ENCODE measurements at regions not wholly inside any gene's neighbourhood (a gene's known extent, or its start where the extent isn't known, plus 50 kb on each side); places are given as distances from the start of the nearest gene placed in this dataset.
A peak's percentile ranks its signal among the peaks of the same experiment; 100 is the strongest.

- H3K27me3 ChIP-seq (ENCODE audit: control insufficient read depth, insufficient read depth, low read length): no peaks in the 10 kb centered on the region
- DNase-seq: peak in 1 of 2 donors; percentile 26
- WGBS (ENCODE audit: insufficient coverage, low lambda C conversion rate): 66% methylated on average over 2 of the region's 3 CpGs
- H3K9me3 ChIP-seq (ENCODE audit: control insufficient read depth, low read depth, low read length): no peaks in the 10 kb centered on the region
- no peaks in the 10 kb centered on the region for H3K36me3 ChIP-seq (ENCODE audit: control insufficient read depth, insufficient read depth, low read length)
- H3K4me3 ChIP-seq (ENCODE audit: low read length): no peak overlapping the region
- no peak overlapping the region for H3K27ac ChIP-seq (ENCODE audit: low read length)
- H3K4me1 ChIP-seq (ENCODE audit: control insufficient read depth, insufficient read depth, low read length): no peaks in the 10 kb centered on the region
These were observed 733.9 kb upstream of the PHF14 start for GRCh38 chr7:10239695-10240345.

- no peak for DNase-seq
- H3K27ac ChIP-seq (ENCODE audit: low read length): no peak overlapping the region
- no peaks in the 10 kb centered on the region for H3K27me3 ChIP-seq (ENCODE audit: control insufficient read depth, insufficient read depth, low read length)
- H3K4me1 ChIP-seq (ENCODE audit: control insufficient read depth, insufficient read depth, low read length): no peaks in the 10 kb centered on the region
- no peaks in the 10 kb centered on the region for H3K36me3 ChIP-seq (ENCODE audit: control insufficient read depth, insufficient read depth, low read length)
- peaks cover 10% of the 10 kb centered on the region for H3K9me3 ChIP-seq (ENCODE audit: control insufficient read depth, low read depth, low read length)
- no peak overlapping the region for H3K4me3 ChIP-seq (ENCODE audit: low read length)
These were observed 728.3 kb upstream of the PHF14 start for GRCh38 chr7:10245406-10245805.

DNA sequence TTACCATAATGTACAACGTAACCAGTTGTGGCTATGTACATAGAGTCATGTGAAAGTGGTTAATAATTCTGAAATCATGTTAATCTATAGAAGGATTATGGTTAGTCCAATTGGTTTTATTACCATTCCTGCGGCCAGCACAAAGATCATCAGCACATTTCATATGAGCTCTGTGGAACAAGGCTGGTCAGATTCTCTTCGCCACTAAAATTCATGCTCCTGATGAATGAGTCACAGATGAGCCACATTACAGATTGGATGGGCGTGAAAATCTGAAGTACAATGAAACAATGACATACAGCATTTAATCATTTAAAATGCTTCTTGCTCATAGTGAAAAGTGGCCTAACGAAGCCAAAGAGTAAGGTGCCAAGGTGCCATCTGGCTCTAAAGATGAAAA lies 716.2 kb upstream of the PHF14 start:
- WGBS (ENCODE audit: insufficient coverage, low lambda C conversion rate): 75% methylated on average over 1 of the region's 5 CpGs
- Histone ChIP-seq H3K36me3 (ENCODE audit: control insufficient read depth, insufficient read depth, low read length) (no peaks in the 10 kb centered on the region), H3K9me3 (ENCODE audit: control insufficient read depth, low read depth, low read length) (no peaks in the 10 kb centered on the region), H3K27me3 (ENCODE audit: control insufficient read depth, insufficient read depth, low read length) (no peaks in the 10 kb centered on the region), H3K4me1 (ENCODE audit: control insufficient read depth, insufficient read depth, low read length) (no peaks in the 10 kb centered on the region), H3K27ac (ENCODE audit: low read length) (no peak overlapping the region), H3K4me3 (ENCODE audit: low read length) (no peak overlapping the region)
- no peak for DNase-seq

- no peak for DNase-seq
- no peaks in the 10 kb centered on the region for H3K9me3 ChIP-seq (ENCODE audit: control insufficient read depth, low read depth, low read length)
- H3K27ac ChIP-seq (ENCODE audit: low read length): no peak overlapping the region
- no peaks in the 10 kb centered on the region for H3K4me1 ChIP-seq (ENCODE audit: control insufficient read depth, insufficient read depth, low read length)
- WGBS (ENCODE audit: insufficient coverage, low lambda C conversion rate): 14% methylated on average over 1 of the region's 2 CpGs
- H3K27me3 ChIP-seq (ENCODE audit: control insufficient read depth, insufficient read depth, low read length): no peaks in the 10 kb centered on the region
- no peak overlapping the region for H3K4me3 ChIP-seq (ENCODE audit: low read length)
- H3K36me3 ChIP-seq (ENCODE audit: control insufficient read depth, insufficient read depth, low read length): no peaks in the 10 kb centered on the region
These were observed 706.7 kb upstream of the PHF14 start for GRCh38 chr7:10266976-10267375.

DNA sequence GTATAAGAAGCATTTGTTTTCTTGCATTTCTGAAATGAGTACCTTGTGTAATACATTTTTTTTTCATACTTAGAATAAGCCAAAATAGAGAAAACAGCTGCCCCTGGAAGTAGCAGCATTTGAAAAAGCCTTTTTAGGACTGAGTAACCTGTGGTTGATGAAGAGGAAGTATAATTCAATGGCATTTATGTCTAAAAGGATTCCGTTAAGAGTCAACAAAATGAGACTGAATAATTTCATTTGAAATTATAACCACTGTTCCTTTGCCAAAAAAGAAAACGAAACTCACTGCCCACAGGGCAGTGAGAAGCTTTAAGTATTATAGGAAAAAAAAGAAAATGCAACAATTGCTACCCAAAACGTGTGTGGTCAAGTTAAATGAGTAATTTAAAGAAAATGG lies 705.6 kb upstream of the PHF14 start:
- H3K9me3 ChIP-seq (ENCODE audit: control insufficient read depth, low read depth, low read length): no peaks in the 10 kb centered on the region
- H3K4me3 ChIP-seq (ENCODE audit: low read length): no peak overlapping the region
- DNase-seq: no peak
- H3K27ac ChIP-seq (ENCODE audit: low read length): no peak overlapping the region
- no peaks in the 10 kb centered on the region for H3K36me3 ChIP-seq (ENCODE audit: control insufficient read depth, insufficient read depth, low read length)
- H3K4me1 ChIP-seq (ENCODE audit: control insufficient read depth, insufficient read depth, low read length): no peaks in the 10 kb centered on the region
- WGBS (ENCODE audit: insufficient coverage, low lambda C conversion rate): 61% methylated on average over 3 of the region's 3 CpGs
- H3K27me3 ChIP-seq (ENCODE audit: control insufficient read depth, insufficient read depth, low read length): no peaks in the 10 kb centered on the region

DNA sequence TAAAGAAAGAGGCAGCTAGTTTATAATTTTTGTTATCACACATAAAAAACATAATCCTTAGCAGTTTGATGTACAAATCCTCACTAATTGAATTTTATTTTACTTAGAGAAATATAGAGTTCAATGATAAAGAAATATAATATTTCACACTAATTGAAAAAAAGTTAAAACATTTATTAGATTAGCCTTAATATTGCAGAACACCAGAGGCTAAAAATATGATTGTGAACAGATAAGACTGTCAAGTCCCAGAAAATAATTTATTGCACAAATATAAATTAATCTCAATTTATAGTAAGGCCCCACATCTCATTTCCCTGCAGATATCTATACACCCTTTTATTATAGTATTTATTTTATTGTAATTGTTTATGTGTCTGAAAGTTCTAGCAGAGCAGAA lies 690.8 kb upstream of the PHF14 start:
- no peaks in the 10 kb centered on the region for H3K27me3 ChIP-seq (ENCODE audit: control insufficient read depth, insufficient read depth, low read length)
- no peak overlapping the region for H3K4me3 ChIP-seq (ENCODE audit: low read length)
- no peaks in the 10 kb centered on the region for H3K36me3 ChIP-seq (ENCODE audit: control insufficient read depth, insufficient read depth, low read length)
- DNase-seq: no peak
- H3K27ac ChIP-seq (ENCODE audit: low read length): no peak overlapping the region
- no peaks in the 10 kb centered on the region for H3K4me1 ChIP-seq (ENCODE audit: control insufficient read depth, insufficient read depth, low read length)
- no peaks in the 10 kb centered on the region for H3K9me3 ChIP-seq (ENCODE audit: control insufficient read depth, low read depth, low read length)

GRCh38 chr7:10284001-10284400 lies 689.7 kb upstream of the PHF14 start:
- DNase-seq: no peak
- Histone ChIP-seq H3K27me3 (ENCODE audit: control insufficient read depth, insufficient read depth, low read length) (no peaks in the 10 kb centered on the region), H3K4me3 (ENCODE audit: low read length) (no peak overlapping the region), H3K36me3 (ENCODE audit: control insufficient read depth, insufficient read depth, low read length) (no peaks in the 10 kb centered on the region), H3K27ac (ENCODE audit: low read length) (no peak overlapping the region), H3K9me3 (ENCODE audit: control insufficient read depth, low read depth, low read length) (no peaks in the 10 kb centered on the region), H3K4me1 (ENCODE audit: control insufficient read depth, insufficient read depth, low read length) (no peaks in the 10 kb centered on the region)
- no CpG with 5 or more reads among the region's 1 CpG for WGBS (ENCODE audit: insufficient coverage, low lambda C conversion rate)

GRCh38 chr7:10299384-10299783 lies 674.3 kb upstream of the PHF14 start:
- Histone ChIP-seq H3K9me3 (ENCODE audit: control insufficient read depth, low read depth, low read length) (no peaks in the 10 kb centered on the region), H3K4me1 (ENCODE audit: control insufficient read depth, insufficient read depth, low read length) (no peaks in the 10 kb centered on the region), H3K4me3 (ENCODE audit: low read length) (no peak overlapping the region), H3K36me3 (ENCODE audit: control insufficient read depth, insufficient read depth, low read length) (no peaks in the 10 kb centered on the region), H3K27ac (ENCODE audit: low read length) (no peak overlapping the region), H3K27me3 (ENCODE audit: control insufficient read depth, insufficient read depth, low read length) (no peaks in the 10 kb centered on the region)
- no peak for DNase-seq
- WGBS (ENCODE audit: insufficient coverage, low lambda C conversion rate): 82% methylated on average over 3 of the region's 3 CpGs

DNA sequence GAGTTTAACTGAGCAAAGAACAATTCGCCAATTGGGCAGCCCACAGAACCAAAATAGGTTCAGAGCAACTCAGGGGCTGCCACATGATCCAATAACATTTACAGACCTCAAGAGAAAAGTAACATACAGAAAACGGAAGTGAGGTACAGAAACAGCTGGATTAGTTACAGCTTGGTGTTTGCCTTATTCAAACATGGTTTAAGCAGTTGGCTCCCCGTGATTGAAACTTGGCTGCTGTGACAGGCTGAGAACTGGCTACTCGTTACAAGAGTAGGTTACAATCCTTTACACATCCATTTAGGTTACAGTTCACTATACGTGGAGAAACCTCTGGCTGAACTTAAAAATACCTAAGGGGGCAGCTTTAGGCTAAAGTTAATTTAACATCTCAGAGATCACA lies 673.1 kb upstream of the PHF14 start:
- Histone ChIP-seq H3K4me3 (ENCODE audit: low read length) (no peak overlapping the region), H3K36me3 (ENCODE audit: control insufficient read depth, insufficient read depth, low read length) (no peaks in the 10 kb centered on the region), H3K4me1 (ENCODE audit: control insufficient read depth, insufficient read depth, low read length) (no peaks in the 10 kb centered on the region), H3K9me3 (ENCODE audit: control insufficient read depth, low read depth, low read length) (no peaks in the 10 kb centered on the region), H3K27ac (ENCODE audit: low read length) (no peak overlapping the region), H3K27me3 (ENCODE audit: control insufficient read depth, insufficient read depth, low read length) (no peaks in the 10 kb centered on the region)
- WGBS (ENCODE audit: insufficient coverage, low lambda C conversion rate): no CpG with 5 or more reads among the region's 5 CpGs
- DNase-seq: no peak

- DNase-seq: no peak
- Histone ChIP-seq H3K4me3 (ENCODE audit: low read length) (no peak overlapping the region), H3K27ac (ENCODE audit: low read length) (no peak overlapping the region)
These were observed 665.4 kb upstream of the PHF14 start for GRCh38 chr7:10308276-10308675.

GRCh38 chr7:10312942-10313341 lies 660.7 kb upstream of the PHF14 start:
- H3K4me3 ChIP-seq (ENCODE audit: low read length): no peak overlapping the region
- no peaks in the 10 kb centered on the region for H3K27me3 ChIP-seq (ENCODE audit: control insufficient read depth, insufficient read depth, low read length)
- H3K9me3 ChIP-seq (ENCODE audit: control insufficient read depth, low read depth, low read length): no peaks in the 10 kb centered on the region
- no peak overlapping the region for H3K27ac ChIP-seq (ENCODE audit: low read length)
- no peaks in the 10 kb centered on the region for H3K36me3 ChIP-seq (ENCODE audit: control insufficient read depth, insufficient read depth, low read length)
- no CpG with 5 or more reads among the region's 2 CpGs for WGBS (ENCODE audit: insufficient coverage, low lambda C conversion rate)
- H3K4me1 ChIP-seq (ENCODE audit: control insufficient read depth, insufficient read depth, low read length): no peaks in the 10 kb centered on the region
- no peak for DNase-seq

More at GRCh38 chr7:10308276-10308675, 665.4 kb upstream of the PHF14 start:
- no peaks in the 10 kb centered on the region for H3K27me3 ChIP-seq (ENCODE audit: control insufficient read depth, insufficient read depth, low read length)
- no peaks in the 10 kb centered on the region for H3K36me3 ChIP-seq (ENCODE audit: control insufficient read depth, insufficient read depth, low read length)
- no peaks in the 10 kb centered on the region for H3K4me1 ChIP-seq (ENCODE audit: control insufficient read depth, insufficient read depth, low read length)
- H3K9me3 ChIP-seq (ENCODE audit: control insufficient read depth, low read depth, low read length): no peaks in the 10 kb centered on the region

Data from large intestine (tissue), 3 donors.